GM19239 (cell line): ENCODE measurements at regions not wholly inside any gene's neighbourhood (a gene's known extent, or its start where the extent isn't known, plus 50 kb on each side); places are given as distances from the start of the nearest gene placed in this dataset.

Experiments used
- DNase-seq: peaks from one replicate; pipeline ENCODE4 v3.0.0; 2011; ENCODE audit warnings: low spot score; ENCODE audit not compliant: insufficient read length
- FAIRE-seq: peaks from 2 replicates; lab custom pipeline; 2011; peaks lifted over from hg19 to GRCh38; lab: Jason Lieb, UNC

DNA sequence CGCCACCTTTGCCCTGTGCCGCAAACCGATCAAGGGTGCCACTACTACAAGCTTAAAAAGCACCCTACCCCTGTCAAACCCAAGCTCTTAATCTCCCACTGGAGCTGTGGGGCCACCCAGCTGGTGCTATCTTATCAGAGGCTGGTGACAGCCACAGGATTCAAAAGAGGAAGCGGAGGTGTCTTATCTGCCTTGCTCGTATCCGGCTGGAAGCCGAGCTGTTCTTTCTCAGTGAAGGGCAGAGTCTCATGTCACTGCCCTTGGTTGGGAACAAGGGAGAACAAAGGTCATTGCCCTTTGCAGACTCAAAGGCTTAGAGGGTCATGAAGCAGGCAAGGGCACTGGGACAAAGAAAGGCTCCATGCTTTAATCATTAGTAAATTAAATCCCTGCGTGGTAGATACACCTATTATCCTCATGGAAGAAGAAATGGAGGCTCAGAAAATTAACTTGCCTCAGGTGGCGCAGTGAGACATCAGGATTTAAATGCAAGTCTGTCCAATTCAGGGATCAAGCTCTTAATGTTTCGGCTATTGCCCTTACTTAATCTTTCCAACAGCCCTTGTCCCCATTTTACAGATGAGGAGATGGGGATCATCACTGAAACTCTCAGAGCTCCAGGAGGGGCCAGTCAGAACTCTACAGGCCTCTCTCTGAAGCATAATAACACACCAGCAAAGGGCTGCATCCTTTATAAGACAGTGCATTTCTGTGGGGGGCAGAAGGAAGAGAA, 360.0 kb upstream of the PROK2 start:
- peak; percentile 41 for DNase-seq
- no peak for FAIRE-seq

- DNase-seq (no peak), FAIRE-seq (no peak)
These were observed 359.2 kb upstream of the PROK2 start for GRCh38 chr3:72143966-72144717.

GRCh38 chr3:72143322-72143721, 358.4 kb upstream of the PROK2 start:
- DNase-seq (no peak), FAIRE-seq (no peak)

- no peak for FAIRE-seq
These were observed 357.1 kb upstream of the PROK2 start for GRCh38 chr3:72142028-72142427.

GRCh38 chr3:72141264-72141663, 356.3 kb upstream of the PROK2 start:
- no peak for DNase-seq
- no peak for FAIRE-seq

More at GRCh38 chr3:72142028-72142427, 357.1 kb upstream of the PROK2 start:
- peak; percentile 19 for DNase-seq

DNA sequence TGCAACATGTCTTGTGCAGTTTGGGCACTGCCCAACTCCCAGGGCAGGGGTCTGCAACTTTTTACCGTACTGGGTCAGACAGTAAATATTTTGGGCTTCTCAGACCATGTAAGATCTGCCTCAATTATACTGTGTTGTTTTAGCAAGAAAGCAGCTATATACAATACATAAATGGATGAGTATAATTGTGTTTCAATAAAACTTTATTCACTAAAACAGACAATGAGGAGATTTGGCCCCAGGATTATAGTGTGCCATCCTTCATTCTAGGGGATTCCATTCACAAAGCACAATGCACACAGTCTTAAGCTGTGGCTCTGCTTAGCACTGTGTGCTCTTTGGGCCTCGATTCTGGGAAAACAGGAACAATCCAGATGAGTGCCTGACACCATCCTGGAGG, 354.4 kb upstream of the PROK2 start:
- no peak for DNase-seq
- FAIRE-seq, result no peak

- peak; percentile 14 for FAIRE-seq
- DNase-seq, result no peak
These were observed 353.2 kb upstream of the PROK2 start for GRCh38 chr3:72137865-72138861.

DNA sequence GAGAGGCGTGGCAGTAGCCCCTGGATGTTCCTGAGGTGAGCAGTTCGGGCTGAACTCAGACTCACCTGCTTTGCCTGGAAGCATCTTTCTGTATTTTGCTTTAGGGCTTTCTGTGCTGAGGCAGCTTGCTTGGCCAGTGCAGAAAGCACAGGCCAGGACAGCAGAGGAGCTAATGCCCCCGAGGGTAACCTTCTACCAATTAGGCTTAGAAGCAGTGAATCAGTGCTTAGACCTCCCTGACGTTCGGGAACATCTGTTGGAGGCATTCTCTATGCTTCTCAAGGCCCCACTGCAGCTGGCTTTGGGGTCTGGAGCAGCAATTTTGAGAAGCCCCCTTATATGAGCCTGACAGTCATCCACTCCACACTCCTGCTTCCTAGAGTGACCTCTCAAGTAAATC, 350.7 kb upstream of the PROK2 start:
- no peak for FAIRE-seq

GRCh38 chr3:72134989-72135451, 350.1 kb upstream of the PROK2 start:
- FAIRE-seq (no peak), DNase-seq (no peak)

More for the DNA sequence above, 350.7 kb upstream of the PROK2 start:
- no peak for DNase-seq

DNA sequence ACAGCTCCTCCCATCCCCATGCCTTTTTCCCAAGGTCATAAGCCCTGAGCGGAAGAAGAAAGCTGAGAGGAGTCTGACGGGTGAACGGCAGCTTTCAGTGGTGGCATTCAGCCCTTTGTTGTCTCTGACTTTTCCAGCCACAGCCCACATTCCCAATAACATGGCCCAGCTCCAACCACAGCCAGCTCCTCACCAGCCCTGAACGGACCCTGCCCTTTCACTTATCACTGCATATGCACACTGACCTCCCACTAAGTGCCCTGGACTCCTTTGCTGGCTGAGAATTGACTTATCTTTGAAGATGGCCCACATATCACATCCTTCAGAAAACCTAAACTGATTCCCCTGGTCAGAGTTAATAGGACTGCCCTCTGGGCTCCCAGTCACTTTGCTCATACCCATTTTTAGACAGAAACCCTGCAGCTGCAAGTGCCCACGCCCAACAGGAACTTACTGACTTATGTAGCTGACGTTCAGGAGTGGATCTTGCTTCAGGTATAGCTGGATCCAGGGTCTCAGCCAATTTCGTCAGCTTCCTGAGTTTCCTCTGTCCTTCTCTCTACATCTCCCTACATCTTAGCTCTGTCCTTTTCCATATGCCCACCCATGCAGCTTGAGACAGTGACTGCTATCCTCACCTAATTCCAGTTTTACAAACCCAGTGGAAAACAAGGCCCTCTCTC, 348.5 kb upstream of the PROK2 start:
- FAIRE-seq, result no peak
- DNase-seq, result no peak

- DNase-seq (no peak), FAIRE-seq (no peak)
These were observed 347.0 kb upstream of the PROK2 start for GRCh38 chr3:72131899-72132298.

DNA sequence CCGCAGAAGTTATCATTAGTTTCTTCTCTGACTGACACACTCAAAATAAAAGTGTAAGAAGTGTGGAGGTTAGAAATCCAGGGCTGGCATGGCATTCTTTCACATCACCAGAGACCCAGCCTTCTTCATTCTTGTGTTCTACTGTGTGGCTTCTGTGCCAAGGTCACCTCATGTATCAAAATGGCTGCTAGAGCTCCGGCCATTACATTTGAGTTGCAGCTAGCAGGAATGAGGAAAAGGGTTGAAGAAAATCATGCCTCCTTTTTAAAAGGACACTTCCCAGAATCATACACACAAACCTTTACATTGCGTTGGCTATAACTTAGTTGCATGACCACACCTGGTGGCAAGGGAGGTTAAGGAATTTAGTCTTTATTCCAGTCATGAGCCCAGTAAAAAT, 345.6 kb upstream of the PROK2 start:
- no peak for FAIRE-seq
- no peak for DNase-seq

DNA sequence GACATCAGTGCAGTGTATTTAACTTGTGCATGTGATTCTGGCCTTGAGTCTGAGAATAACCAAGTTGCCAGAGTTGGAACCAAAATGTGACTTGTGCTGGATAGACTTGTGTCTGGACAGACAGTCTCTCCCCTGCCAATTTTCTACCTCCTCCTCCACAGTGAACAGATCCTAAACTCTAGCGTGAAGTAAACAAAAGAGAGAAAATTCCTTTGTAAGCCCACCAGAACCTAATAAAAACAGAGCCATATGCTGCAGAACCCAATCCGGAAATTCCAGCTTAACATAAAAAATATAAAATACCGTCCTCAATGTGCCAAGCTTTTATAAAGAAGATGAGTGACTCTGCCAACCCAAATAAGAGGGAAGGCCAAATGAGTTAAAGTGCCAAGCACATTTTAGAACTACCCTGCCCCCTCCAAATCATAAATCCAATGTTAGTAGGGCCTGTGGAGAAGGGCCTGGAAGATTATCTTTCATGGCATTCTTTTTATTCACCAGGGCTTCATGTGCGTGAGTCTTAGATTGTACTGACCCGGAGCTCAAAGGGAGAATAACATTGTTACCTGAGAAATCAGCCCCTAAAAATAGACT, 344.6 kb upstream of the PROK2 start:
- DNase-seq, result no peak
- no peak for FAIRE-seq

- no peak for FAIRE-seq
- DNase-seq, result no peak
These were observed 344.0 kb upstream of the PROK2 start for GRCh38 chr3:72128921-72129320.

DNA sequence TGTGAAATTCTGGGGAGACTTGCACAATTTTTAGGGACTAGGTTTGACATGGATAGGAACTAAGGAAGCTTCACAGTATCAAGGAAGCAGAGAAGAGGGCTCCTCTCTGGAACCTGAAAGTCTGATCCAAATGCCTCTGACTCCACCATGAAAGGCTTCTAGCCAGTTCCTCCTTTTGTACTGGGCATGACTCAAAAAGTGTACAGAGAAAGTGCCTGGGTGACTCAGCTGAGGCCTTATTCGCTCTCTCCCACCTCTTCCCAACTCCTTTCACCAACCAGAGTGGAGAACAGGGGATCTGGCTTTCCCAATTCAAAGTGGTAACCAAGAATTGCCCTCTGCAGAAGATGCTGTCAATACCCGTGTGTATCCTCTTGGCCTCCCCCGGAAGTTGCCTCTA, 342.9 kb upstream of the PROK2 start:
- no peak for DNase-seq
- no peak for FAIRE-seq

DNA sequence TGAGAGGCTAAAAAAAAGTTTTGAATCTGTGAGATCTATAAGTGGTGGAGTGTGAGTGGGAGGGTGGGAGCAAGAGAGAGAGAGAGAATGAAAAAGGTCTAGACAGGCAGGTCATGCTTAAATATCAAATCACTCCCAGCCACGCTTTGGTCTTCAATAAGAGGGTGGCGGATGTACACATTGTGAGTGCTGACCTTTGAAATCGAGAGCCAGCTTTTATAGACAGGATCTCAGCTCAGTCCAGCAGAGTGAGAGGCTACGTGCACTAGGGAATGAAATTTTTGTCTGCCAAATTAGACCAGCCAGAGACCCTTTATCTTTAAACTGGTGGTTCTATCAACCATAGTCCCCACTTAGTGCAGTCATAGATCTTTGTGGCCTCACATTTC, 342.3 kb upstream of the PROK2 start:
- DNase-seq (no peak), FAIRE-seq (no peak)

DNA sequence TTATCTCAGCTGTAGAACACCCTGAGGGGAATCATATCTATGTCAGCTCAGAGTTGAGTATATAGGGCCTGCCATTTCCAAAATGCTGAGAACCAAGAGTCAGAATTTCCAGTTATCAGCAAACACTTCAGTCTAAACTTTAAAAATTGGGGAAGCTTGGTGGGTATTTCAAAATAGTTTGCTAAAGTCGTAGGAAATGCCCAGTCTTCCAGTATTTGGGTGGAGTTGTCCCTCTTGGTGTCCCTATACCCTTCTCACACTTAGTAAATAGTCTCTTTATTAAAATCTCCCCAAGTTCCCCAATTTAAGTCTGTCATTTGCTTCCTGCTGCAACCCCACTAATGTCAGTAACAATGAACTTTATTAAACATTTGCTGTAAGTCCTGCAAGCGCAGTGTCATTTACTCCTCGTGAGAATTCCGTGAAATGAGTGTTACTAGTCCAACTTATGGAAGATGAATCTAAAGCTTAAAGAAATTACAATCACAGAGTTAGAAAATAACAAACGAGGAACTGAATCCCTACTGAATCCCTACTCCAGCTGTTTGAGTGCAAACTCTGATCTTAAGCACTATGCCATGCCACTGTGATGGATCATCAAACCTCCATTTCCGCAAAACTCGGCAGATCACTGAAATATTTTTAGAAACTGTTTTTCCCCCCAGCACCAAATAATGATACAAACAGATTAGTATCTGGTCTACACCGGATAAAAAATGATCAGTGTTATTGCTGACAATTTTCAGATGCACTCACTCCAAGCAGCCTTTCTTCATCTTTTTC, 341.7 kb upstream of the PROK2 start:
- DNase-seq, result no peak
- FAIRE-seq, result no peak

- no peak for FAIRE-seq
- DNase-seq, result no peak
These were observed 339.0 kb upstream of the PROK2 start for GRCh38 chr3:72123908-72124441.
